GM18502 (cell line): ENCODE measurements at regions not wholly inside any gene's neighbourhood (a gene's known extent, or its start where the extent isn't known, plus 50 kb on each side); places are given as distances from the start of the nearest gene placed in this dataset.

Experiments used
- ATAC-seq: cut with Tn5 transposase; IDR thresholded peaks from one replicate; pipeline ENCODE4 v1.9.1; 2021; ENCODE audit warnings: mild to moderate bottlenecking; ENCODE audit not compliant: unreplicated experiment, poor library complexity

GRCh38 chr2:160898581-160899307 lies 261.5 kb upstream of the TANK start:
- no peak for ATAC-seq

DNA sequence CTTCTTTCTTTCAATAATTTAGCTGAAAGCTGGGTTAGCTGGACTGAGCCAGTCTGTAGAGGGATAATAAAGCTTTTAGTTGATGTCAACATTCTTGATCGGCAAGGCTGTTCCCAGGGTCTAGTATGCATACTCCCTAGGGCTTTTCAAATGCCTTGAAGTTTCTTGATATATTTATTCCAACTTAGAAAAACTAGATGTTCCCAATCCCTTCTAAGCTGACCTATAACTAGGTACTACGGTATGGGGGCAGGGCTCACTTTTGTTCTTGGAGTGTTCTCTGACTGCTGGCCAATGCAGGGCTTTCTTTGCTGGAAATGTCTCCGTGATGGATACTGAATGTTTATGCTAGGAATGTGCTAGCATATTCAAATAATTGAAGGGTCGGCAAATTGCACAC lies 258.6 kb upstream of the TANK start:
- ATAC-seq, result no peak

DNA sequence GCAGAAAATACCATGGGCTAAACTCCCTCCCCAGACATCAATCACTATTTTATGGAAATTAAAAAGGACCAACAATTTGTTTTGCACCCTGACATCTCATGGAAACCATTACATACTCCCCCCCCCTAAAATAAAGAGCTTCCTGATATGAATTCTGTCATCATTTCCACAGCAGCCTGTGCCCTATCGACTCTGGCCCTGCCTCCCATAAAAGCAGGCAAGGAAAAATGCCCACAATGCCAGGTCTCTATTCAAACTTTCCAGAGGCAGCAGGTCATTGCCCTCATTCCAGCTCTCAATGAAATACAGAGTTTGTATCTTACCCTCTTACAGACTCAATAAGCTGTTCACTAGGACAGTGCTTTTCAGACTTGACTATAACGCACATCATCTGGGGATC lies 254.4 kb upstream of the TANK start:
- ATAC-seq, result no peak

GRCh38 chr2:160906878-160907277 lies 253.3 kb upstream of the TANK start:
- no peak for ATAC-seq

DNA sequence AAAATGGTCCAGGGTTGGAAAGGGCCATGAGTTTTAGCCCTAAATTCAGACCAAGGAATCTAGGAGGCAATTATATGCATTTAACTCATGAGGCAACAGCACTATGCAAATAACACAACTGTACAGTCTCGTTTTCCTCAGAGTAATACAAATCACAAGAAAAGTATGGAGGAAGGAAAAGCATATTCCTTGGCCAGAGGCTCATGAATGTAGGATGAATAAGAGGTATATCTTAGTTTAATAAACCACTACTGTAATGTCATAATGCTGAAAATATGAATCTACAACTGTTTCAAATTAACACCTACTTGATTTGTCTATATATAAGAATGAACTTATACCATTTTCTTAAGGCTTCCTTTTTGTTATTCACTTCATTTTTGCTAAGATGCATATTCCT lies 252.5 kb upstream of the TANK start:
- no peak for ATAC-seq

- ATAC-seq, result no peak
Measured at GRCh38 chr2:160908157-160908556, 252.1 kb upstream of the TANK start.

- ATAC-seq, result no peak
Measured at GRCh38 chr2:160909781-160910242, 250.4 kb upstream of the TANK start.

GRCh38 chr2:160910681-160911080 lies 249.5 kb upstream of the TANK start:
- no peak for ATAC-seq

- ATAC-seq, result no peak
Measured at GRCh38 chr2:160911258-160911657, 249.0 kb upstream of the TANK start.

DNA sequence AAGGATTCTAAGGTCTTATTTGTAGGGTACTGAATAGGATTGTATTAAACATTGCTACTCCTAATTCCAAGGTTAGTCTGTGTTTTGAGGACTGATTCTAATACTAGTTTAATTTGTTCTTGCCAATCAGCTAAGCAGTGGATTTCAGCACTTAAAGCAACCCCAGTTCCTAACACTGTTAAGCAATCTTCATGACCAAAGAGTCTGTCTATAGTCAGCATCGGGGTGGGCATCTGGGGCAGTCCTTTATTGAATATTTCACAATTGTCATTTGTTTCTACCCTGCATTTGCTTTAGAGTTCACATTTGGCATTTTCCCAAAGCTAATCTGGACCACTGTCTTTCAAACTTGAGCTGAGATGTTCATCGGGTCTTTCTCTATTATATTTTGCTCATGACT lies 248.0 kb upstream of the TANK start:
- no peak for ATAC-seq

DNA sequence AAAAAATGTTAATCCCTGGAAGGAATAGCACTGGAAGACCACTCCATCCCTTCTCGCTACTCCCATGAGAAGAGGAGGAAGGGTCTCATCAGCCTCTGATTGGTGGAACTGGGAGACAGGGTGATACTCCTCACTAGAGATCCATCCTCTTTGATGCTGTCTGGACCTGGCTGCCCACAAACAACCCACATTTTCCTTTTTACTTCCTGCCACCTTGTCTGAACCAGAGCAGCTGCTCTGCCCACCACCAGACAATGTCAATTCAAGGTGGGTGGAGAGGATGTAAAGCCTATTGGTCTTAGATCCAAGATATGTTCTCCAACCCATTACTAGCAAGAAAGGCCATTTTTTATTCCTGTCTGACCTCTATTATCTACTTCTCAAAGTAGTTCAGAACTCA lies 246.9 kb upstream of the TANK start:
- no peak for ATAC-seq

DNA sequence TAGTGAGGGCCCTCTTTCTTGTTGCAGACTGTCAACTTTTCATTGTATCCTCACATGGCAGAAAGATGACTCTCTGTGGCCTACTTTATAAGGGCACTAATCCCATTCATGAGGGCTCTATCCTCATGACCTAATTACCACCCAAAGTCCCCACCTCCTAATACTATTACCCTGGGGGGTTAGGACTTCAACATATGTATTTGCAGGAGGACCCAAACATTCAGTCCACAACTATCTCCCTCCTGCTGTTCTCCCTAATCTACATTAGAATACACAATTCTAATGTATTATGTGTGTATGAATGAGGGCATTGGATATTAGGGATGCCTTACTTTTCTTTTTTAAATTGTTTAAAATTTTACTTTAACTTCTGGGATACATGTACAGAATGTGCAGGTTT lies 246.0 kb upstream of the TANK start:
- ATAC-seq, result no peak

GRCh38 chr2:160916300-160916699 lies 243.9 kb upstream of the TANK start:
- no peak for ATAC-seq

- ATAC-seq, result no peak
Measured at GRCh38 chr2:160917850-160918249, 242.4 kb upstream of the TANK start.

DNA sequence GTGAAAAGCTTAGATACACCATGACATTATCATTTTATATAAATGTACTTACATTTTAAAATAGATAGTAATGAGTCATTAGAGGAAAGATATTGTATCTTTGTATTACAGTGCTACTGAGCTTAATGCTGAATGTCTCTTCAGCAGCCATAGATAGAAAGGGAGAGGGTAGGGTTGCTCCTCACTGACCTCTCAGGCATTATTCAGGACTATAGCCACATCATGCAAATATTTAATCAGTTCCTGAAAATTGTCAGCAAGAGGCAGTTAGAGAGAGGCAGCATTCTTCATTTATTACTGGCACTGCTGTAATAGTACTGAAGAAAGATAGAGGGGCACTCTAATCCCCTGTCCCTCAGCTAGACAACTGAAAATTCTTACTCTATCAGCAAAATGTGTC lies 242.0 kb upstream of the TANK start:
- ATAC-seq, result no peak

GRCh38 chr2:160918906-160919503 lies 241.2 kb upstream of the TANK start:
- no peak for ATAC-seq

DNA sequence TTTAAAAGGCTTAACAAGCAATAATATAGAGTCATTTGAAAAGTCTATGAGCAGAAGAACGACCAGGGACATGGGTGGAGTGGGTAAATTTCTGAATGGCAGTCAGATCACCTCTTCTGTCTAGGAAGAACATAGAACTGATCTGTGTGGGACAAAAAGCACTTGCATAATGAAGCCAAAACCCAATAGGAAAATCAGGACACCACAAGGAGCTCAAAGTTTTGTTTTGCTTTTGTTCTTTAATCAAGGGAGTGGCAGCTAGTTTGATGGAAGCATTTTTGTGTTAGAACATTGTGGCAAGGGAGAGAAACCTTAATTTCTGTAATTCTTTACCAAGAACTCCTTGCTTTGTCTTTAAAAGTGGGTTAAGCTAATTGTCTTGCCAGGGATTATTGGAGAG lies 240.2 kb upstream of the TANK start:
- ATAC-seq, result no peak

- no peak for ATAC-seq
Measured at GRCh38 chr2:160920791-160921303, 239.4 kb upstream of the TANK start.

DNA sequence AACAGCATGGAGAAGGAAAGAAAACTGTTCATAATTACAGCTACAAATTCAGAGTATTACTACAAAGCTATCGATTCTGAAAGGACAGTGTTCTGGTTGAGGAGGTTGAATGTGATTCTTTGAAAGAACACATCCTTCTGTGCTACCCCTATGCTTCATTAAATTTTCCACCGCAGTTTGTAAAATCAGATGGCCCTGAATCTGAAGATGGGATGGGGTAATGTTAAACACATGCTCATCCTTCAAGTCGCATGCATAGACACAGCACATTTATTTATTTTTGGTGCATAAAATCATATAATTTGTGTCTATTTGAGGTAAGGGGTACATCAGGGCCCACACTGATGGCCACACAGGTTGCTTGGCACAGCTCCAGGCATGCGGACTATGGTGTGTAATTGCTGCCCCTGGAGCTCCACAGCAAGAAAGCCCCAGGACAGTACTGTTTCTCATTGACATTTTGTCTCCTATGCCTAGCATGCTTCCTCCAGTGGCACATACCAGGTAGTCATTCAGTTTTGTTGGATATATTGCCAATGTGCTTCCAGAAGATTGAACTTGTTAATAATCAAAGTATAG lies 238.8 kb upstream of the TANK start:
- no peak for ATAC-seq

DNA sequence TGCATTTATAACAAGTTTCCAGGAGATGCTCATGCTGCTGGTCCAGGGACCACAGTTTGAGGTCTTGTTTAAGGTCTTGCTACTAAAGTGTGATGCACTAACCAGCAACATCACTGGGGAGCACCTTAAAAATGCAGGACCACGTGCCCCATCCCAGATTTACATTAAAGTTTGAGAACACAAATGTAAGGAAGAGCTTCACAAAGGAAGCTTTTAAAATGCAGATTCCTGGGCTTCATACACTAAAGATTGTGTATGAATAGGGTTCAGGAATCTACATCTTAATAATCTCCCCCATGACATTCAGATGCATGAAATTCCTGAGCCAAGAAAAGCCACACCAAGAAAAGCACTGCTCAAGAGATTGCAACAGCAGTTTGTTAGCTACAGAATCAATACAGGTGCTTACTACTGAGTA lies 235.3 kb upstream of the TANK start:
- no peak for ATAC-seq

GRCh38 chr2:160925956-160926355 lies 234.3 kb upstream of the TANK start:
- no peak for ATAC-seq

DNA sequence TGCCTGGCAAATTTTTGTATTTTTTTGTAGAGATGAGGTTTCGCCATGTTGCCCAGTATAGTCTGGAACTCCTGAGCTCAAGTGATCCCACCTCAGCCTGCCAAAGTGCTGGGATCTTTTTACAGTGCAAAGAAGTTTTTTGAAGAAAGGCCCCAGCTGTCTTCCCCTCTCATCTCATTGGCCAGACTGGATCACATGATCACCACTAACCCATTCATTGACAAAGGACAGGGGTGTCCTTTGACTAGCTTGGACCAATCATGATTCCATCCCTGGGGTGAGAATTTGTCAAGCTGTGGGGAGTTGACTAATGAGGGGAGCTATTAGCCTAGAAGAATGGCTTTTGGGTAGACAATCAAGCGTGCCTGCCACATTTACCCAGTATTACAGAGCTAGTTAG lies 232.9 kb upstream of the TANK start:
- ATAC-seq, result no peak
